ENCODE measurements at regions not wholly inside any gene's neighbourhood (a gene's known extent, or its start where the extent isn't known, plus 50 kb on each side); places are given as distances from the start of the nearest gene placed in this dataset.

DNA sequence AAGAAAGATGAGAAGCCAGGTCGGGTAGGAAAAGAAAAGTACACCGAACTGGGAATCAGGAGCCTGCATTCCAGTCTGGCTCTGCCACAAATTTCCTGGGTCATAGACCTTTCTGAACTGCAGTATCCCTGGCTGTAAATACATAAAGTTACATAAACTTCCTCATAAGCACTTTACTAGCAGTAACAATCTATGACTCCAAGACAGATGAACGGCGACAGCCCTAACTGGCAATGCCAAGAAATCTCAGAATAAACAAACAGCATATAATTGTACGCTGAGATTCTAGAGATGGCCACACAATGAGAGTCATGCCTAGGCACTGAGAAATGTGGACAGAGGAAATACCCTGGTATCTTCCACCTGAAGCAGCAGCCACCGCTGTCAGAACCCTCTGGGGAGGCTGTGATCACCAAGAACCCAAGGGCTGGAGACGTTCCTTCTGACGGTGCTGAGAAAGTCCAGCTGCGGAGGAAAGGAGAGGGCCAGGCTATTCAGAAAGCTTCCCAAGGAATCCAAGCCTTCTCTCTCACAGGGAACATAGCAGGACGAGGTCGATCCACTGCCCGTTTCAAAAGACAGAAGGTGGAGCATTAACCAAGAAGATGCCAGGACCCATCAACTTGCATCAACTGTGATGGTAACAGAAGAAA is 89.3 kb upstream of the SLC66A3 start:
- no peak for TF ChIP-seq EZH2phosphoT487 (IDR thresholded peaks at IDR 0.05; ENCODE audit: borderline replicate concordance, low read length)
- TF ChIP-seq, protein P1, sequence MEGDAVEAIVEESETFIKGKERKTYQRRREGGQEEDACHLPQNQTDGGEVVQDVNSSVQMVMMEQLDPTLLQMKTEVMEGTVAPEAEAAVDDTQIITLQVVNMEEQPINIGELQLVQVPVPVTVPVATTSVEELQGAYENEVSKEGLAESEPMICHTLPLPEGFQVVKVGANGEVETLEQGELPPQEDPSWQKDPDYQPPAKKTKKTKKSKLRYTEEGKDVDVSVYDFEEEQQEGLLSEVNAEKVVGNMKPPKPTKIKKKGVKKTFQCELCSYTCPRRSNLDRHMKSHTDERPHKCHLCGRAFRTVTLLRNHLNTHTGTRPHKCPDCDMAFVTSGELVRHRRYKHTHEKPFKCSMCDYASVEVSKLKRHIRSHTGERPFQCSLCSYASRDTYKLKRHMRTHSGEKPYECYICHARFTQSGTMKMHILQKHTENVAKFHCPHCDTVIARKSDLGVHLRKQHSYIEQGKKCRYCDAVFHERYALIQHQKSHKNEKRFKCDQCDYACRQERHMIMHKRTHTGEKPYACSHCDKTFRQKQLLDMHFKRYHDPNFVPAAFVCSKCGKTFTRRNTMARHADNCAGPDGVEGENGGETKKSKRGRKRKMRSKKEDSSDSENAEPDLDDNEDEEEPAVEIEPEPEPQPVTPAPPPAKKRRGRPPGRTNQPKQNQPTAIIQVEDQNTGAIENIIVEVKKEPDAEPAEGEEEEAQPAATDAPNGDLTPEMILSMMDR (IDR thresholded peaks at IDR 0.05; ENCODE audit: low read depth, low read length, poor library complexity, severe bottlenecking): no peak
